NCI-H748 (cell line): ENCODE measurements at regions not wholly inside any gene's neighbourhood (a gene's known extent, or its start where the extent isn't known, plus 50 kb on each side); places are given as distances from the start of the nearest gene placed in this dataset.

ENCODE experiments used
- DNase-seq: peaks from one replicate; lab custom pipeline; 2025; ENCODE audit not compliant: unreplicated experiment; lab: John Stamatoyannopoulos, UW

- no peak for DNase-seq
Measured at GRCh38 chr19:29420482-29421195, 105.2 kb upstream of the VSTM2B start.

- DNase-seq, result no peak
Measured at GRCh38 chr19:29421196-29421545, 104.6 kb upstream of the VSTM2B start.

DNA sequence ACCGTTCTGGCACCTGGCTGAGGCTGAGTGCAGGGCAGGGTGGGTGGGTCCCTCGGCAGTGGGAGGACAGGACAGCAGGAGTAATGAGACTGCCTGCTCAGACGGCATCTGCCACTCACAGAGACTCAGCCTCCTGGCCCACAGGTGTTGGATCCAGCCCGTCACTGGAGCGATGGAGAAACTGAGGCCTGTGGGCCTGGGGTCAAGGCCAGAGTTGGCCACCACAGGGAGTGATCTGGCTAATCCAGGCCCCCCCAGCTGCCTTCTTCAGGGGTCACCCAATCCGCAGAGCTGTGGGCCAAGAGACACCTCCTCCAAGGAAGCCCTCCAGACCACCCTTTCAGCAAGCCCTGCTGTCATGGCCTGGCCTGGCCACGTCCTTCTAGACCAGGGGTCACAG lies 103.7 kb upstream of the VSTM2B start:
- no peak for DNase-seq

DNA sequence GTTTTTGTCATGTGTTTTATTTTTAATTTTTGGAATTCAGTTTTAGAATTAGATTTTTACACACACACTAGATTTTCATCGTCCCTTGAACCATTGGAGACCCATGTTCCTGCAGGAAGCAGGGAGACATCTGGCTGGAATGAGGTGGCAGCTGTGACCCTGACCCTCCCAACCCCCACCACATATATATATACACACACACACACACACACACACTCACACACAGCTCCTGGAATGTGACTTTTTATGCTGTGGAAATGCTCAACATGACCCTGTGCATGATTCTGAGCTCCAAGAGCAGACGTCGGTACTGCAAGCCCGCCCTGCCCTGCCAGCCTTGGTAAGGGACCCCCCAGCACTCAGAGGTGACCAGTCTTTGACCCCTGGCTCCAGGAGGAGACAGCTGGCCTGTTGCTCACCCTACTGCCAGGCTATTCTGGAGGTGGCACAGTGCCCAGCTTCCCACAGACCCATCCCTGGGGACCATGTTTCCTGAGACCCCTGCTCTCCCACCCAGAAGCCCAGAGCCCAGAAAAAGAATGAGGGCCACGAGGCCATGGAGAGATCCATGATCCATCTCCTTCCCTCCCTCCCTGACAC lies 103.2 kb upstream of the VSTM2B start:
- DNase-seq, result no peak

DNA sequence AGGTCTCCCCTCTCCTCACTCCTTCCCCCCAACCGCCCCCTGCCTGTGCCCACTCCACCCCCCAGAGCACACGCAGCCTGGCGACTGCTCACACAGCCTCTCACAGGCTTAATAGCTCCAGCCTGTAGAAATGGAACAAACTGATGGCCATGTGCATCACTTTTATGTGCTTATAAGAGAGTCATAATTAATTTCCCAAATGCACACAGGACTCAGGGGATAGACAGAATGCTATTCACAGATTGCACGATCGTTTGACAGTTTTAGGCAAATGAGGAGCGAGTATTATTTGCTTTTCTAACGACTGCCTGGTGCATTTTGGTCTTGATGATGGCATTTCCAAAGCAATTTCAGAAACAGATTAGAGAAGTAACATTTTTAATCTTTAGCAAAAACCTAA lies 97.7 kb upstream of the VSTM2B start:
- no peak for DNase-seq

GRCh38 chr19:29429021-29429420 lies 96.8 kb upstream of the VSTM2B start:
- no peak for DNase-seq

GRCh38 chr19:29429581-29429980 lies 96.2 kb upstream of the VSTM2B start:
- DNase-seq, result no peak

GRCh38 chr19:29431332-29431731 lies 94.5 kb upstream of the VSTM2B start:
- DNase-seq, result no peak

GRCh38 chr19:29432677-29433076 lies 93.1 kb upstream of the VSTM2B start:
- no peak for DNase-seq

DNA sequence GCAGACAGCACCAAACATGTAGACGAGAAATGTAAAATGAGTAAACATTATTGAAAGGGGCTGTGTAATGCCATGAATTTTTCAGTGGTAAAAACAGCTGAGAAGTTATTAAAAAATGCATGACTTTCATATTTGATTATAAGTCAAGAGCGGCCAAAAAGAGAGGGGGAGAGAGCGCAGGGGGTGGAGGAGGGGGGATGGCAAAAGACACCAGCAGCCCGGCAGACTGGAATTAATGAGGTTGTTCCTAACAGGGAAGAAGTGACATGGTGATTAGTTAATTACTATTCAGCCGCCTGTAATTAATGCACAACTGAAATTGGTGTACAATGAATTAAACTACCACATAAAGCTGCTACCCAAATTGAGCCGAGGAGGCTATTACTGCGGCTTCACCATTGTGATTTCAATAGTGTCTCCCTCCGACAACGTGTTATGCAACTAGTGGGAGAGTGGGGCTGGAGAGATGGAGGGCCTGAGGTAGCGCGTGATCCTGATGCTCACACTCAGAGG lies 89.1 kb upstream of the VSTM2B start:
- no peak for DNase-seq

- DNase-seq, result no peak
Measured at GRCh38 chr19:29439021-29439420, 86.8 kb upstream of the VSTM2B start.

DNA sequence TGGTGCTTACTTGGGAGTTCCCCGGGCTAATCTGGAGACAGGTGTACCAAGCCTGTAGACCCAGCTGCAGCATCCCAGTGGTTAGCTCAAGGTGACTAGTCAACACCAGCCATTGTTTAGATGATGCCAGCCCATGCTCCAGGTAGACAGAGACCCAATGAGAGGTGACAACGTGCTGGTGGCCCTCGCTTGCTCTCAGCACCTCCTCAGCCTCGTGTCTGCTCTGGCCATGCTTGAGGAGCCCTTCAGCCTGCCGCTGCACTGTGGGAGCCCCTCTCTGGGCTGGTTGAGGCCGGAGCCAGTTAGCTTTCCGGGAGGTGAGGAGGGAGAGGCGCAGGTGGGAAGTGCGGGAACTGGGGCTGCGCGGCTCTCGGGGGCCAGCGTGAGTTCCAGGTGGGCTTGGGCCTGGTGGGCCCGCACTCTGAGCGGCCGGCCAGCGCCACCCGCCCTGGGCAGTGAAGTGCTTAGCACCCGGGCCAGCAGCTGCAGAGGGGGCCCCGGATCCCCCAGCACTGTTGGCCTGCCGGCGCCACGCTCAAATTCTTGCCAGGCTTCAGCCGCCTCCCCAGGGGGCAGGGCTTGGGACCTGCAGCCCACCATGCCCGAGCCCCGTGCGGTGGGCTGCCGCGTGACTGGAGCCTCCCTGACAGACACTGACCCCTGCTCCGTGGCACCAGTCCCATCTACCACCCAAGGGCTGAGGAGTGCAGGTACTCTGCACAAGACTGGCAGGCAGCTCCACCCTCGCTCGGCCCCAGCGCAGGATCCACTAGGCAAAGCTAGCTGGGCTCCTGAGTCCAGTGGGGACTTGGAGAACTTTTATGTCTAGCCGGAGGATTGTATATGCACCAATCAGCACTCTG lies 85.9 kb upstream of the VSTM2B start:
- DNase-seq, result no peak

GRCh38 chr19:29442094-29442493 lies 83.7 kb upstream of the VSTM2B start:
- DNase-seq, result no peak

GRCh38 chr19:29442910-29443309 lies 82.9 kb upstream of the VSTM2B start:
- DNase-seq, result no peak

DNA sequence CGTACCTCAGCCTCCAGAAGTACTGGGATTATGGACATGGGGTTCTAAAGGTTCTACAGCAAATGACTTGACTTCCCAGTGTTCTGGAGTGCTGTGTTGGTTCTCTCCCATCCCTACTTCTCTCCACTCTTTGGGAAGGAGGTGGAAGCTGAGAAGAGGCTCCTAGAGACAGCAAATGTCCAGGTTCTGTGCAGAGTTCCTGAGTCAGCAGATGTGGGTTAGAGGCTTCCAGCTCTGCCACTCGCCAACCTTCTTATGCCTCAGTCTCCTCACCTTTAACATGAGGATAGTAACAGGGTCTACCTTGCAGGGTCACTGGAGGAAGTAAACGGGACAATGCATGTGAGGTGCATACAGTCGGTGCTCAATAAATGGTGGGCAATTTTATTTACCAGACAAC lies 80.5 kb upstream of the VSTM2B start:
- no peak for DNase-seq

GRCh38 chr19:29446361-29446760 lies 79.4 kb upstream of the VSTM2B start:
- no peak for DNase-seq

- DNase-seq, result no peak
Measured at GRCh38 chr19:29448046-29448445, 77.7 kb upstream of the VSTM2B start.

GRCh38 chr19:29449371-29449770 lies 76.4 kb upstream of the VSTM2B start:
- no peak for DNase-seq

DNA sequence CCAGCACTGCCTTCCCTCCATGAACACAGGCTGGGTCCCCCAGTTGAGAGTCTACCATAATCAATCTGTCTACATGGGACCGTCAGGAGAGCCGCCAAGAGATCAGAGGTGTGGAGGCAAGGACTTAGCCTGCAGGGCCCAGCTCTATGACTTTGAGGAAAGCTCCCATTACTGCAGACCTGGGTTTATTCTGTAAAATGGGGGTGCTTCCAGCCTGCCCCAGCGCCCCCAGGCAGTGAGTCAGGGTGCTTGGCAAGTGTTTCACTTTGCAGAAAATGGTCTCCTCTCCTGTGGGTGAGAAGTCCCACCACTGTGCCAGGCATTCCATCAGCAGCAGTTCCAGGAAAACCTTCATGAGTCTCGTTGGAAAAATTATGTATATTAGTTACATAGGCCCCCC lies 75.5 kb upstream of the VSTM2B start:
- DNase-seq, result no peak

DNA sequence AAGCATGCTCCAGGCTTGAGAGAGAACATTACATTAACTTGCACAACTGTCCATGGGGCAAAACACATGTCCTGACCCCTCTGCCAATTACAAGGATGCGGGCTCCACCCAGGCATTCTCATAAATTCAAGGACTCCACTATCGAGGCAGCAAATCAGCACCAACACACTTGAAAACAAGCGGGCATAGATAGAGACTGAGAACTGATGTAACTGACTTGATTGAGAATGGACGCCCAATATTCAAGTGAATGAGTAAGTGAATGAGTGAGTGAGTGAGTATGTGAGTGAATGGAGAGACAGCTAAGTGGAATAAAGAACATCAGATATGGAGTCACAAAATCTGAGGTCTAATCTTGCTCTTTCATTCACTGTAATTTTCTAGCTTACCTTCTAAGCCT lies 75.0 kb upstream of the VSTM2B start:
- no peak for DNase-seq

DNA sequence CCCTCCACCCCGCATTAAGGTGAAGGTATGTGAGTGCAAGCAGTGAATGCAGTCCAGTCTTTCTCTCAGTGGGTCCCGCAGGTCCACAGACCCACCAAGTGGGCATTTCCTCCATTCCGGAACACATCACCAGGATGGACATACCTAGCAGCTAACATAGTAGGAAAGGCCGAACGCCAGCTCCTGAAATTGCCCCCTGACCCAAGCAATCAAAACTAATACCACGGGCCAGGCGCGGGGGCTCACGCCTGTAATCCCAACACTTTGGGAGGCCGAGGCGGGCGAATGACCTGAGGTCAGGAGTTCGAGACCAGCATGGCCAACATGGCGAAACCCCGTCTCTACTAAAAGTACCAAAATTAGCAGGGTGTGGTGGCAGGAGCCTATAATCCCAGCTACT lies 71.7 kb upstream of the VSTM2B start:
- DNase-seq, result no peak

- no peak for DNase-seq
Measured at GRCh38 chr19:29457413-29457812, 68.4 kb upstream of the VSTM2B start.
